Cerebellar cortex (tissue), 1 donor: ENCODE measurements at regions not wholly inside any gene's neighbourhood (a gene's known extent, or its start where the extent isn't known, plus 50 kb on each side); places are given as distances from the start of the nearest gene placed in this dataset.

Experiments used
- DNase-seq: peaks from one replicate; pipeline ENCODE4 v3.0.0-alpha.2; 2015; ENCODE audit warnings: low spot score

- DNase-seq = no peak
These were observed 207.6 kb upstream of the LYZL1 start for GRCh38 chr10:29081231-29081630.

DNA sequence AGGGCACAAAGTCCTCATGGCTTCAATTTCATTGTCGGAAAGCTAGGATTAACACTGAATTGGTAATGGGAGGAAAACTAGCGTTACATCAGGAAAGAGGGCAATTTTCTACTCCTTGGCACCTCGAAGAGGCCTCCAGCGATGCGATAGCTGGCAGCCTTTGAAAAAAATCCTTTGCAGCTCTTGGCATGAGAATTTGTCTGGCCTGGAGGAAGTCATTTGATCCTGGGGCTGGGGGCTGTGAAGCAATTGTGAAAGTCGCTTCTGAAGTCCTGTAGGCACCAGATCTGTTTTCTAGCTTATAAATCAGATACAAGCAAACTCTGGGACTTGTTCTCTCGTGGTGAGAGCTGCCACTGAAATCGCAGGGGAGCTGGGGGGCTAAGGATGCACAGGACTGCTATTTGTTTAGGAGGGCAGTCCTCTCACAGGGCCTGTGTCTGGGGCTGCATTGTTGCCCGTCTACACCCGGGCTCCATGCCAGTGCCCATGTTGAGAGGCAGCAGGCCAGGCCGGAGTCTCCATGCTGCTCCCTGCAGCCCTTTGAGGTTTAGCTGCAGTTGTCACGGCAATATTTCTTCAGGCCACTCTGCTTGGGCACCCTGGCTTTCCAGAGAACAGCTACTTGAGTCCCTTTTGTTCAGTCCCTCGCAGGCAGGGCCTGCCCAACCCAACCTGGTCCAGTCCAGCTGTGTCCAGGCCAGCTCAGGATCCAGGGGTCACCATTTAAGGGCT is 206.8 kb upstream of the LYZL1 start:
- DNase-seq = no peak

- no peak for DNase-seq
These were observed 205.8 kb upstream of the LYZL1 start for GRCh38 chr10:29083096-29083495.

DNA sequence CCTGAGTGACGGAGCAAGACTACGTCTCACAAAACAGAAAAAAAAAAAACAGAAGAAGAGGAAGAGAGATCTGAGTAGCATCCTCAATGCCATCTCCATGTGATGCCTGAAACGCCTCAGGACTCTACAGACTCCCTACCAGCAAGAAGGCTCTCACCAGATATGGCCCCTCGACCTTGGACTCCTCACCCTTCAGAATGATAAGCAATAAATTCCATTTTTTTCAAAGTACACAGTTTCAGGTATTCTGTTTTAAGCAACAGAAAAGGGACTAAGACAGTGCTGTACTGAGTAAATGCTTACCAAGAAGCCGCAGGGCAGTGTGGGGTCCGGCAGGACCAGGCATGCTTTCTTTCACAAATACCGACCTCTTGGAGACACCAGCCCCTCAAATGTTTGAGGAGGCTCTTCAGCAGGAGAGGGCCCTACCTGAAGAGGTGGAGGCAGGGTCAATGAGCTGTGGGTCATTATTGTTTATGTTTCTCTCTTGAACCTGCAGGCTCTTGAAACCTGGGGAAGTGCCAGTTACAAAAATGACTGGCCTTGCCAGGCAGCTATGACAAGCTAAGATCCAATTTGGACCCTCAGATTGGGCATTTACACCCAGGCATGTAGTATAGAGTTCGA is 204.1 kb upstream of the LYZL1 start:
- DNase-seq = no peak

GRCh38 chr10:29089091-29089490 is 199.8 kb upstream of the LYZL1 start:
- DNase-seq = no peak

- no peak for DNase-seq
These were observed 192.5 kb upstream of the LYZL1 start for GRCh38 chr10:29096303-29096824.

- no peak for DNase-seq
These were observed 190.4 kb upstream of the LYZL1 start for GRCh38 chr10:29098423-29098822.

- no peak for DNase-seq
These were observed 189.9 kb upstream of the LYZL1 start for GRCh38 chr10:29099001-29099400.

DNA sequence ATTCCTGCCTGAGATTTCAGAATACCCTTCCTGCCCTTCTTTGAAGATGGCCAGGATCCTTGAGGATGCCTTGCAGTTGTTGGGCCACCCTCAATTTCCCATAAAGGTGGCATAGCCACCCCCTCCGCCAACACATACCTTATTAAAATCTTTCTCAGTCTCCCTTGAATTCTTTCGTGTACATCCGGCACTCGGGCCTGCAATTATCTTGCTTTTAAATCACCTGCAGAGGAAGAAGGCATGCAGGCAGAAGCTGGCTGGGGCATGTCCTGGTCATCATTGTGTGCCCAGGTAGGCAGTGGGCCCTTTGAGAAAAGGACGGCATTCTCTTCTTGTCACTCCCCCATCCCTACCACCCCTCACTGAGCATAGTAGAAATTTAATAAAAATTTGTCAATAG is 189.5 kb upstream of the LYZL1 start:
- no peak for DNase-seq

DNA sequence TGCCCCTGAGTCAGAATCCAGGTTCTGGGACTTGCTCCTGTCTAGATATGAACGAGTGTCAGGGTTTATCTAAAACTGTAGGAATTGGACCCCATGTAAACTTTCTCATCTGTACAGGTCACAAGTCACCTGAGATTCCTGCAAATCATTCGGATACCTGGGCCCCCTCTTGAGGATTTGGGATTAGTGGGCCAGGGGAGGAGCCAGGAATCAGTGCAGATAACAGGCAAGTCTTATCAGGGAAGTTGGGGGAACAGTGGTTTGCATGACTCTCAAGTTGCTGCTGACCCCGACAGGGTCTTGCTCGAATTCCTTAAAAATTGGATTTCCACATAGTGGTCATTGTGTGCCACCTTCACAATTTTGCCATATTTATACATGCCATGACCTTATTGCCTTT is 188.4 kb upstream of the LYZL1 start:
- DNase-seq = no peak

DNA sequence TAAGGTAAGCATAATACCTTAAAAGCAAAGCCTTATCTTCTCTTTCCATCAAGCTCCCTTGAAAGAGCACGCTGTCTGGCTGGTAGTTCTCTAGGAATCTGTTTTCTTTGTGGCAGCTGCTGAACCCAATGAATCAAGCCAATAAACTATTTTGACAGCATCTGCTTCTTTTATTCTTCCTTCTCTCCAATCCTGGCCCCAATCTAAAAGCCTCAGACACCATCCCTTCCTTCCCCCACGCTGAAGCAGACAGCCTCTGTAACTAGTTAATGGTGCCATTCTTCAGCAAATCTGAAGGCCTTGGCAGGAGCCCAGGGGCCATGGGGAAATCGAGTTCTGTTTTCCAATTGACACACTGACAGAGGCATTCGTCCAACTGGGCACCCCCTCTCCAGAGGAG is 186.6 kb upstream of the LYZL1 start:
- DNase-seq = no peak

- no peak for DNase-seq
These were observed 186.2 kb upstream of the LYZL1 start for GRCh38 chr10:29102636-29103035.

- no peak for DNase-seq
These were observed 184.0 kb upstream of the LYZL1 start for GRCh38 chr10:29104661-29105399.

- no peak for DNase-seq
These were observed 183.2 kb upstream of the LYZL1 start for GRCh38 chr10:29105516-29106215.

GRCh38 chr10:29106287-29106686 is 182.6 kb upstream of the LYZL1 start:
- DNase-seq = no peak

- no peak for DNase-seq
These were observed 180.9 kb upstream of the LYZL1 start for GRCh38 chr10:29107866-29108498.

DNA sequence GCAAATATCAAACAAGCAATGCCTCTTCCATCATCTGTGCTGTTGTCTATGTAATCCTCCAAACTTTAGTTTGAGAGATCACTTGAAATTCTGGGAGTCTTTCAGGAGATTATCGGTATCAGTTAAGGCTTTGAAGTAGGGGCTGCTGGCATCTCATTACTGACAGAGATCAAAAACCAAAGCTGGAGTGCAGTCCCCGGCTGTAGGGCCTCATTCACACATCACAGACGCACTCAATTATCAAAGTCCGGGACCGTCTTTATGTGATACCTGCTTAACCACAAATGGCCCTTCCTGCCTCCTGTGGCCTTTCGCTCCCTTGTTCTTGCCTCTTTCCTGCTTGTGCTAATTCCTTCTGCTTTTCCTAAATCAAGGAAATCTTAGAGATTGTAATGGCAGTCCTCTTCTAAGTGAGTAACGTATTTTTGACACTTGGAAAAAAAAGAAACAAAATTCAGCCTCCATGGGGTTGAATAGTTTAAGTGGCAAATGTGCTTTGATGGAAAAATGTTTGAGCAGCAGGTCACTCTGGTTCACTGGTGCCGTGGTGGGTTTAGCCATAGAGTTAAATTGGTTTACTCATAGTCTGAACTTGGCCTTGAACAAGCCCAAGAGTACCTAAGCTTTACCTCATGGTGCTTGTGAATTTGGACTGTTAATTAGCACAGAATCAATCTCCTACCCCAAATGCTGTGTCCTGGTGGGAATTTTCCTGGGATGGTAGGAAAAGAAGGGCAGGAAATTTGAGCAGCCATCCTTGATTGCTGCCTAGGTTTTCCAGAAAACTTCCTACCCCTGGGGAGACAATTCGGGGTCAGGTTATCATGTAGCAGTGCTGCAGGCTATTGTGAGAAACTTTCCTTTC is 178.9 kb upstream of the LYZL1 start:
- no peak for DNase-seq

DNA sequence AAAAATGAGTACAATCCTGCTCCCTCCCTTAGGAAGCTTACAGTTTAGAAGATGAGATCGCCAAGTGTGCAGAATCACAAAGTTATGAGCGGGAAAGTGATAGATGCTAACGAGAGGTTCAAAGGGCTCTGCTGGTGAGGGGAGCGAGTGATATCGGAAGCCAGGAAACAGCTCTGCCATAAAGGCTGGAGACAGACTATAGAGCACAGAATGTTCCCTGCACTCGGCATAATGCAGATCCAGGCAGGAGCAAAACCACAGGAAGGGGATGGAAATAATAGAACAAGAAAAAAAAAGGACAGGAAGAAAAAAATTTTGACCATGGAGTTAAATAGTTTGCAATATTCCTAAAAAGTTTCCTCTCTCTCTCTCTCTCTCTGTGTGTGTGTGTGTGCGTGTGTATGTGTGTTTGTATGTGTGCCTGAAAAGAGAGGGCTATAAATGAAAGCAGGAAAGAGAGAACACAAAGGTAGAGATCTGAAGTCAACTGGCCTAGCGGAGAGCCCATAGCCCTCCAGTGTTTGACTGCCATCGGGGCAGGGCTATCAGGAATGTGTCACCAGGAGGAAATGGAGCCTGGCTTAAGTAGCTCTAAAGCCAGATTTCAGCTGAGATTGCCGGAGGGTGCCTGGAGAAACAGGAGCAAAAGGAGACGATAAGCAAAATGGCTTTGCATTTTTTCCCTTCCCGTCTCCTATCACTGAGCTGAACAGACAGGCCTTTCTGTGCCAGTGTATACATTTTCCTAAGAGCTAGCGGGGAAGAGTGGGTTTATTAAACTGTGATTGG is 175.8 kb upstream of the LYZL1 start:
- DNase-seq = no peak

- DNase-seq = no peak
These were observed 175.3 kb upstream of the LYZL1 start for GRCh38 chr10:29113616-29113945.

- no peak for DNase-seq
These were observed 174.7 kb upstream of the LYZL1 start for GRCh38 chr10:29114141-29114540.
